GM18868 (cell line): ENCODE measurements at regions not wholly inside any gene's neighbourhood (a gene's known extent, or its start where the extent isn't known, plus 50 kb on each side); places are given as distances from the start of the nearest gene placed in this dataset.
"Not testable (repeated sequence)": the region's sequence is repeated elsewhere in the genome, so short reads cannot be mapped to it uniquely, and the experiment has no call there.

Experiments
- ATAC-seq: cut with Tn5 transposase; IDR thresholded peaks from one replicate; pipeline ENCODE4 v1.9.1; 2021; ENCODE audit warnings: mild to moderate bottlenecking, moderate library complexity; ENCODE audit not compliant: unreplicated experiment

DNA sequence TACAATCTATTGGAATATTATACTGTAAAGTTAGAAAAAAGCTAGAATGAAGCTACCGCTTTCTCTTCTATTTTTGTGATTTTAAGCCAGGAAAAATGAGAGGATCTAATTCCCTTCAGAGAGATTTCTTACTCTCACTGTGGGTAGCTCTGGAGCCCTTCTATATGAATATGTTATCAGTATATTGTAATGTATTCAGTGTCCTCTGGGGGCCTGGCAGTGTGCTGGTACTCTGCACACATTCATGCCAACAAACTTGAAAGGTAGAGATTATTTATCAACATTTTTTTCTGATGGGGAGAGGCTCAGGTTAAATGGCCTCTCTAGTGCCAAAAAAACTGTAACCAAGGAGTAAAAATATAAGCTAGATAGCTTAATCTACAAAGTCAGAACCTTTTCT, 292.8 kb downstream of the TTC6 start:
- ATAC-seq = no peak

DNA sequence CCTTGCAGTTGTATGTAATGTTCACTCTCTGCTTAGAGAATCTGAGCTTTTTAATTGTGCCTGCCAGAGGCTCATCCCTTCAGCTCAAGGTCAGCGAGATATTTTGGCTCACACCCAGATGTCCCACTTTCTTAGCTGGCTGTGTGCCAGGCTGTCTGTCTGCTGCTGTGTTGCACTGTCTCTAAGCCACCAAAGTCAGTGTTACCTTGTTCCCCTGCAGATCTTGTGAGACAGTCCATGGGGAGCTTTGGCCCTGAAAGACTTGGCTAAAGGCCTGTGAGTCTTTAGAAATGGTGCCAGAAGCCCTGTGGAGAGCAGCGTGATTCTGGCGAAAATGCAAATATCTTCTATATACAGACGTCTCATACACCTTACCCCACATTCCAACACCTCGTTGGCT, 293.7 kb downstream of the TTC6 start:
- ATAC-seq = no peak

DNA sequence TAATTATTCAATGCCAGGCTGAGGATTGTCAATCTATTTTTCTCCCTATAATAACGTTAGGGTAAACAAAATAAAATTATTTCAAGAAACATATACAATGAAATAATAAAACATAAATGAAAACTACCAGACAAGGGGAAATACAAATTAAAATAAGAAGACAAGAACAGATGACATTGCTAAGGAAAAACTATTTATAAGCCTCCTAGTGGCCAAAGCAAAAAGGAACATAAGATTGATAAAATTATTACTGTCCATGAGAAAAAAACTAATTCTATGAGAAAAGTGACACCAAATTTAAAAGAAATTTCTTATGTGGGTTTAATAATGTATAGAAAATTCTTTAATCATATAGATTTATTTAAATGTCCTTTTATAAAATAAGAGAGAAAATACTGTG, 294.7 kb downstream of the TTC6 start:
- ATAC-seq = no peak

DNA sequence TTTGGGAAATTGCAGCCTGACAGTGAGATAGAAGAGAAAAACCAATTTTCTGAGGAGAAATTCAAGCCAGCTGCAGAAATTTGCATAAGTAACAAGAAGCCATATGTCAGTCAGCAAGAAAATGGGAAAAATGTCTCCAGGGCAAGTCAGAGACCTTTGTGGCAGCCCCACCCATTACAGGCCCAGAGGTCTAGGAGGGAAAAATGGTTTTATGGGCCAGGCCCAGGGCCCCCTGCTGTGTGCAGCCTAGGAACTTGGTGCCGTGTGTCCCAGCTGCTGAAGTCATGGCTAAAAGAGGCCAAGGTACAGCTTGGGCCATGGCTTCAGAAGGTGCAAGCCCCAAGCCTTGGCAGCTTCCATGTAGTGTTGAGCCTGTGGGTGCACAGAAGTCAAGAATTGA, 296.1 kb downstream of the TTC6 start:
- ATAC-seq = not testable (repeated sequence)

DNA sequence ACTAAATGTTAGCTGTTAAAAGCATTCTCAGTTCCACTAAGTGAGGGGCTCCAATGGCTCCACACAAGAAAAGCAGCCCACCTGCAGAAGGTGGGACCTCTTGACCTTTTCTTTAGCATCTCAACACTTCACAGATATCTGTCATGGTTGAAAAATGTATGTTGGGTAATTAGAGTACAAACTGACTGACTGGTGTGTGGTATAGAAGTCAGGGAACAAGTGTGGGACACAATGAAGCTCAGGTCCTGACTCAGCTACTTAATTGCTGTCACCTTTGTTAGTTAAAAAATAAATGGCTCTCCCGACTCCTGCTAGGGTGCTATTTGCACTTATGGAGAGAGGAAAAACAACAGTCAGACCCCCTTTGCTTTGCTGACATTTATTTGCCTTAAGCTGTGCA, 299.0 kb downstream of the TTC6 start:
- ATAC-seq = no peak

DNA sequence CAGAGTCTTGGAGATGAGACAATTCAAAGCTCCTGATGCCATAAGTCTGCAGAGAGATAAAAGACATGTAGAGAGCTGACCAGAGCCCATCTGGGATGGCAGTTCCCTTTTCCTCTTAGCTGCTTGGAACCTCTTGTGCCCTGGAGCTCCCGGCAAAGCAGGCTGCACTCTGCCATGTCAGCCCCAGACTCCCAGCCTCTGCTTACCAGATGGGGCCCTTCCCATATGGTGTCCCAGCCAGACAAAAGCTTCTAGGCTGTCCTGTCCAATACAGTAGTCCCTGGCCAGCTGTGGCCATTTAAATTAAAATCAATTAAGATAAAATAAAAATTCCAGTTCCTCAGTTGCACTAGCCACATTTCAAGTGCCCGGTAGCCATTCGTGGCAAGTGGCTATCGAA, 303.9 kb downstream of the TTC6 start:
- ATAC-seq = no peak

DNA sequence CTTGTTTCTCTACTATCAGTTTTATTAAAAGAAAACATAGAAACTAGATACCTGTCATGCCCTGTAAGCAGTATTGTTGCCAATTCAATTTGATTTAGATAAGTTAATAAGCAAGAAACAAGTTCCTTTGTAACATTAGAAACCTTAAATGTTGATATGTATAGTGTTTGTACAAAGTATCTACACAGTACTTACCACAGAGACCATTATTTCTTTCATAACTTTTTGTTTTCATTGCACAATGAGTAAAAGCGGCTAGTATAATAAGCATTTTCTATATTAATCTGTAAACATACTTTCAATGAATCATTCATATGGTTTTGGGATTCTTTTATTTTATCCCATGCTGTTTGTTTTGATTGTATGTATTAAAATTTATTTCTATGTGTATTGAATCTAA, 305.1 kb downstream of the TTC6 start:
- no peak for ATAC-seq

DNA sequence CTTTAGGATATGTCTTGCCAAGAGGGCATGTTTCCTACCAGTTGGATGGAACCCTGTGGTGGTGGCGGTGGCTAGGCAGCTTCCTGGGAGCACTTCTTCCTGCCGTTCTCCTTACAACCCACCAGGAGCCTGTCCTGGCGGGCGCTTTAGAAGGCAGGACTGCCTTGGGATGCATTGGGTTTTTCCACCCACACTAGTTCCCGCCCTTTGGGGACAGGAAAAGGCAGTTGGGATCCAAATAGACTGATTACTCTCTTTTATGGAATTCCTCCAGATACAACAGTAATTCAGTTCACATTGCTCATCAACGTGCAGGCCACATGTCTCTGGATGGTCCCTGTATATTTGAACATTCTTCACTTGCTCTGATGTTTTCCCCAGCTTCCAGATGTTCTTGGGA, 305.7 kb upstream of the SSTR1 start:
- ATAC-seq = no peak

DNA sequence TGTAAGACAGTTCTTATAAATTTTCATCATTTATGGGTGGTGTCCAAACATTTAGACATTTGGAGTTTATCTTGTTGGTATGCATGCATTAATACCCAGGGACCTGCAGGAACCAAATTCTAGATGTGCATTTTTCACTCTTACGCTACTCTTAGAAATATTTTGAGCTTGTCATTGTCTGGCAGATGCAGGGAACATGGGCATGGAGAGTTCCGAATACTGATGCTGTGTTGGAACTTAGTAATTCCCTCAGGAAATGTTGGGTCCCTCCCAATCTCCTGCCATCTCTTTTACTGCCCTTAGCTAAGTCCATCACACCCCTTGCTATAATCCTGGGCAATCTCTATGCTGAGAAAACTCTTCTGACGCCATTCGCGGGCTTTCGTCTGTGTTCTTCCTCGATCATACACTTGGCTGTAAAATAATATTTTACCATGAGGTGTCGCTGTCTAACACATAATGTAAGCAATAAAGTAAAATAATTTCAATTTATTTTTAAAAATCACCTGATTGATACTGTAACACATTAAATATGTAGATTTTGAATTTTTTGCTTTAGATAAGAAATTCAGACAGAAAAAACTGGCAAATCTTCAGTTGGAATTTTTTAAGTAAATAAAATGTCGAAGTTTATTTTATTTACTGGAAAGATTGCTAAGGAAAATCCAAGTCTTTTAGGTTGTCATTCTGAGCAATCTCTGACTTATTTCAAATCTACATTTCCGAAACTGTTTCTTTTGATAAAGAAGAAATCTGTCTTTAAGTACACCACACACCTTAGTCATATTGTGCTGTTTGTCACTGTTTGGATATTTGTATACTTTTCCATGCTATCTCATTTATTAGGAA, 304.1 kb upstream of the SSTR1 start:
- peak; percentile 68 for ATAC-seq

DNA sequence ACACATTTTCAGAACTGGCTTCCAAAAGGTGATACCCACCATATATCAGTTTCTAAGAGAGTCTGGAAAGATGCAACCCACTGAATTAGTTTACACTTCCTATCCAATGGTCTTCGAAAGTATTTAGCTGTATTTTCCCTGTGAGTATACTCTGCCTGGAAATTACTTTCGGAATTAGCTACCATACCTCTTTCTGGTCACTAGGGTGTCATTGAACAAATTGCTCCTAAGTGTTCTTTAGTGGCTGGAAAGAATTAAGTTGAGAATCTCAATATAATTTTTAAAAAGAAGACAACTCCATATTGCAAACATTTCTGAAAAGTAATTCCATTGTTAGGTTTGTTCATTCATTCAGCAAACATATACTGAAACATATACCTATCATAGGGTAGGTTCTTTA, 283.1 kb upstream of the SSTR1 start:
- no peak for ATAC-seq

DNA sequence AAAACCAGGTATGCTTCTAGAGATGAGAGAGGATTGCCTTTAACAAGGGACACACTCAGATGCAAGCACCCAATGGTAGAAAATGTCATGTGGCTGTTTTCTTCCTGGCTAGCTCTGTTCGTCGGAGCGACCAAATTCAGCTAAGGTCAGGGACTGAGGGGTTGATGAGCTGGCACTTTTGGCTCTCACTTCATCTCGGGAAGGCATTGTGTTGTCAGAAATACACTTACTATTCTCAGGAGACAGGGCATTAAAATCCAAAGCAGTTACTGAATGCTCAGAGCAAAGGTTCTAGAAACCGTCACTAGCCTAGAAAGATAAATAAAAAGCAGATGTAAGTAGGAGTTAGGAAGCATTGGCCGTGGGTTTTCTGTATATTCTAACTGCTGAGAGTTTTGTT, 275.7 kb upstream of the SSTR1 start:
- no peak for ATAC-seq

DNA sequence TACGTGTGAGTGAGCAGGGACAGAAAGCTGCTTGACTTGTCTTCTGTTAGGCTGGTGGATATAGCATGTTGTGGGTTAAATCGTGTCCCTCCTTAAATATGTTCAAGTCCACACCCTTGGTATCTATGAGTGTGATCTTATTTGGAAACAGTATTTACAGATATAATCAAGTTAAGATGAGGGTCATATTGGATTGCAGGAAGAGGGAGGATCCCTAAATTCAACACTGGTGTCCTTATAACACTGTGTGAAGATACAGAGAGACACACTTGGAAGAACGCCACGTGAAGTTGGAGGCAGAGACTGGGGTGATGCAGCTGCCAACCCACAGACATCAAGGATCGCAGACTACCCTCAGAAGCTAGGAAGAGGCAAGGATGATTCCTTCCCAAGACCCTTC, 275.2 kb upstream of the SSTR1 start:
- no peak for ATAC-seq

DNA sequence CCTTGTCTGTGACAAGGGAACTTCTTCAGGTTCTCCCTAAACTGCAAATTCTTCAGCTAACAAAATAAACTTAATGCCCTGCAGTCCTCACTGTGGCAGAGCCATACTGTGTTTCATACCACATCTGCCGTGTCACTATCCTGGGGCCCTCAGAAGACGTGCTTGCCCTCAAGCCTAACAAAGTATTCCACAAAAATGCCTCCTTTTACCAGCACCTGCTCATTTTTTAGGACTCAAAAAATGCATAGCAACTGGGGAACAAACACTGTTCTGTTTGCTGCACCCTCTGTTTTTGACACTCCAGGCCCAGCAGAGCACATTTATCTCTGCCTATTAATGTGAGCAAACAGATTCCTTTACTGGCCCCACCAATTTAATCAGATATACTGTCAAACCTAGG, 270.7 kb upstream of the SSTR1 start:
- ATAC-seq = no peak

DNA sequence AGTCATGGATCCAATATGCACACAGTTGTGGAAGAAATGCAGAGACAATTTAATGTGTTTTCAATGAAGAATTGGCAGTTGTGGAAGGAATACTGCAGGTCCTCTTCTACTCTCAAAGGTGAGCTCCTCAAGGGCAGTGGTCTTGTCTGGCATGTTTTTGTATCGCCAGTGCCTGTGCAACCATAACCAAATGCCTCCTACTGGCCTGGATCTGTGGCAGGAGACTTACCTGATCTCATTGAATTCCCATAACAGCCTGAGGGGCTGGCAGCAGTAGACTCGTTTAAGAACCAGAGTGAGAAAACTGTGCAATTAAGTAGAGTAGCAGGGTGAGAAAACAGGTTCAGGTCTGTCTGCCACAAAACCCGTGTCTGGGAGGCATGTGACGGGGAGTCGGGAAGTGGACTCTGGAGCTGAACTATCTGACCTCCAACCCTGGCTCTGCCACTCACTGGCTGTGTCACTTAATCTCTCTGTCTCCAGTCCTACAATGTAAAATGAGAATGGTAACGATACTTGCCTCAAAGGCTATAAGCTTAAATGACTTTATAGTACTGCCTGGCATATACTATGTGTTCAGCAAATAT, 268.2 kb upstream of the SSTR1 start:
- no peak for ATAC-seq

DNA sequence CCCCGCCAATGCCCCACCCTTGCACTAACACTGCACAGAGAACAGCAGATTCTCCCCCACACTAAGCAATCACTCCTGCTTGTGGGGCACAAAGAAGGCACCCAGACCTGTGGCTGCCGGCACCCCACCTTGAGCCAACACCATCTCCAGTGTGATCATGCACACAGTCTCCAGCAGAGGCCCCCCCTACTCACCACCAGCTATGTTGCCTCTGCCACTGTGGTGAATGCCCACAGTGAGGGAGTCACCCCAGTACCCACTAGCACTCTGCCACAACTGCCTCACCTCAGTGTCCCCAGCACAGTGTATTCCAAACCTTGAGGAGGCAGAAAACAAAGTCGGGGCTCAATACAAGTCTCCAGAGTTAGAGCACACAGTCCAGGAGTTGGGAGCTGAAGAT, 261.7 kb upstream of the SSTR1 start:
- no peak for ATAC-seq

DNA sequence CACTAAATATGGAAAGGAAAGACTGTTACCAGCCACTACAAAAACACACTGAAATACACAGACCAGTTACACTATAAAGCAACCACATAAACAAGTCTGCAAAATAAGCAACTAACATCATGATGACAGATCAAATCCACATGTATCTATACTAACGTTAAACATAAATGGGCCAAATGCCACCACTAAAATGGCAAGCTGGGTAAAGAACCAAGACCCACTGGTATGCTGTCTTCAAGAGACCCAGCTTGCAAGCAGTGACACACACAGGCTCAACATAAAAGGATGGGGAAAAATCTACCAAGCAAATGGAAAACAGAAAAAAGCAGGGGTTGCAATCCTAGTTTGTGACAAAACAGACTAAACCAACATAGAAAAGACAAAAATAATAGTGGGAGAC, 260.9 kb upstream of the SSTR1 start:
- ATAC-seq = no peak

DNA sequence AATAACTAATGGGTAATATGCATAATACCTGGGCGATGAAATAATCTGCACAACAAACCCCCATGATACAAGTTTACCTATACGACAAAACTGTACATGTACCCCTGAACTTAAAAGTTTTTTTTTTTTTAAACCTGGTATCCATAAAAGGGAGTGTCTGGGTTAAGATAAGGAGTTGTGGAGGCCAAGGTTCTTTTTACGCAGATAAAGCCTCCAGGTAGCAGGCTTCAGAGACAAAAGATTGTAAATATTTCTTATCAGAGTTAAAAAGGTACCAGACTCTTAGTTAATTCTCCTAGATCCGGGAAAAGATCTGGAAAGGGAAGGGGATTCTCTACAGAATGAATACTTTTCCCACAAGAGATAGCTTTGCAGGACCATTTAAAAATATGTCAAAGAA, 259.4 kb upstream of the SSTR1 start:
- ATAC-seq = no peak

DNA sequence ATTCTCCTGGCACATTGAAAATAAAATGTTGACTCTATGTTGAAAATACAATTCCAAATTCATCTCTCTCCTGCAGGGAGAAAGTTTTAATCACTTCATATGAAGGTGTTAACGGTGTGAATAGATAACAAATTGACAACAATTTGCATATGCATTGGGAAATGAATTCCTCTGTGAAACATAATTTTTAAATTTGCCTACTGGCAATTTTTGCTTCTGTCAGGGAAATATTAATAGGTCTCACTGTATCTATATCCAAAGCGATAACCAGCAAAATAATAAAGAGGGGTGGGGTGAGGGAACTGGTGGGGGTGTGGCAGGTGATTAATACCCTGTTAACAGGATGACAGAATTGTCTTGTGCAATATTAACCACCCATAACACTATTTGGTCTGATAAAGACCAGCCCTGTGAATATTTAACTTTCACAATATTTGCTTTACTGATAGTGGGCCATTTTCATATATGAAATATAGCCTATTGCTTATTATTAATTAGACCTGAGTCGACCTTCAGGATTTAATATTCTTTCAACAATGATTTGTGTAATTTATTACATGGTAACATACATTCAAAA, 239.0 kb upstream of the SSTR1 start:
- ATAC-seq = no peak

DNA sequence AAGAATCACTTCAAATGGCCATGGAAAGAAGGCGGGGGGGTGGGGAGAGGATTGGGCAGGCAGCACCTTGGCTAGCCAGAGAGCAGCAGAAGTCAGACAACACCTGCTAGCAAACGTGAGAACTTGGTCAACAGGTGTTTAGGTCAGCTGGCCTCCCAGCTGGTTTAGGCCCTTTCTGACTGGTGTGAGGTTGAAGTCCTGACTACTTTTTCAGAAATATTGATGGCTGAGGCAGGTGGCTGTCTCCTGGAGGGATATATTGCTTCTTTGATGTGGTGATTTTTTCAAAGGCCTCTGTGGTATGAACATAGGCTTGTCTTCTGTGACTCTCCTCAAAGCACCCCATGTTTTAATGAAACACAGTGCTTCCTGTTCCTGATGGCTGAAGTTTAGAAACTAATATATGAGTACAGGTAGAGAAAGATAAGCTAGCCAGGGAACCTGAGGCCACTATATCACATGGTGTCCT, 238.2 kb upstream of the SSTR1 start:
- no peak for ATAC-seq

DNA sequence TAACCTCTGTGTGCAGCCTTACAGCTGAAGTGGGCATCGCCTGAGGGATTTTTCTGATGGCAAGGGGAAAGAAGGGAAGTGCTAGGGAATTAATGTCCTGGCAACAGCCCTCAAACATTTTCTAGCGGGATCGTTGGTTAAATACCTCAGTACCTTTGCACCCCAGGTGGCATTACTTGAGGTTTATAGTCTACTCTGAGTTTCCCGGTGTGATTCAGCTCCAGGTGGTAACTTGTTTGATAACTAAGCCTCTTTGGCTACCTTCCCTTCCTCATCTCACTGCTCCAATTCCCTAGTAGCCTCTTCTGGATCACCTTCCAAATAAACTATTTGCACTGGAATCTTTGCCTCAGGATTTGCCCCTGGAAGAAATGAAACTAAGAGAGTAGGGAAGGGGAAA, 237.0 kb upstream of the SSTR1 start:
- no peak for ATAC-seq

DNA sequence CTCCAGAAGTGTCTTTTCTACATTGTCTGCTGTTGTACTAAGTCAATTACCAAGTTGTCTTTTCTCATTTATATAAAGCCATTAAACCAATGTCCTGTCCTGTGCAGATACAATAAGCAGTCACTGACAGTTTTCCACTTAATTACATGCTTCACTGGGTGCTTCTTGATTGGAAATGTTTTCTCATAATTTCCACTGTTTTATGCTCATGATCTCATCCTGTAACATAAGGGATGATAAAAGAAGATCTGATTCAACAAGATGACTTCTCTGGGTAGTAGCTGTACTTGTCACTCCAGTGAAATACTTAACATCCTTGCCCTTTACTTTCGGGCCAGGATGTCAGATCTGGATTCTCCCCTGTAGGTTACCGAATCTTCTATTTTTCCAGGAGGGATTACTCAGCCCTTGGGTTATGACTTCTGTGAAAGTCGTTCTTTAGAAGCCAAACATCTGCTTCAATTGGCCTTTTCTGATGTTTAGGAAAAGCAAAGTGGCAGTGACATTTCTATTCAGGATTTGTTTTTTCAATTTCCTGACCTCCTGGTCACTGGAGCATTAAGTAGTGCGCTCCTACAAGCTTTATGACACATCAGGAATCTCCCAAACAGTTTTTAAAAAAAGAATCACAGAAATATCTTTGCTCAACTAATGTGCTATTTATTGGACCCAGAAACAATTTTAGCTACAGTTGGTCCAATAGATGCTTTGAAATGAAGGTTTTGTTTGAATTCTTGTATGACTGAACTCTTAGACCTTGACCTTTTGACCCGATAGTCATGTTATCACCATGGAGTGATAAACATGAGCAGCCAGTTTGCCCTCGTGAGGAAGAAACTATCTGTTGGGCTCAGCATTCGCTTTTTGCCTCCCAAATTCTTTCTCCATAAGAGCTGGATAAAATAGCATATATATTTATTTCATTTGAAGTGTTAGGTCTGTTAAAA, 234.5 kb upstream of the SSTR1 start:
- ATAC-seq = no peak
